ENCODE measurements at regions not wholly inside any gene's neighbourhood (a gene's known extent, or its start where the extent isn't known, plus 50 kb on each side); places are given as distances from the start of the nearest gene placed in this dataset.

GRCh38 chr5:88644676-88645075 is 238.3 kb downstream of the MEF2C start:
- POLR2A ChIA-PET: no interaction called here
- Histone ChIP-seq H3K9me2 (ENCODE audit: insufficient read depth) (0 out of 2 replicates have a peak, but pooled peaks cover 3% of the 10 kb centered on the region), H3K9me3 (ENCODE audit: control insufficient read depth in 1 of 2, insufficient read depth in 1 of 2, low read depth in 1 of 2, low read length in 2 of 2) (no peaks in the 10 kb centered on the region), H3K4me1 (ENCODE audit: control insufficient read depth in 1 of 2, insufficient read depth in 2 of 2, low read length in 2 of 2) (no peaks in the 10 kb centered on the region), H2AFZ (ENCODE audit: low read depth, low read length, poor library complexity, severe bottlenecking) (no peak overlapping the region), H3K36me3 (ENCODE audit: control insufficient read depth in 1 of 2, insufficient read depth in 2 of 2, low read length in 2 of 2) (no peaks in the 10 kb centered on the region), H3K79me2 (ENCODE audit: insufficient read depth, low read length) (no peaks in the 10 kb centered on the region), H3K27me3 (ENCODE audit: insufficient read depth, low read length) (no peaks in the 10 kb centered on the region), H4K20me1 (ENCODE audit: insufficient read depth) (no peaks in the 10 kb centered on the region), H3K4me2 (ENCODE audit: low read length) (no peak overlapping the region), H3K9ac (ENCODE audit: low read length) (no peak overlapping the region), H3K27ac (ENCODE audit: low read depth, low read length) (no peak overlapping the region), H3K4me3 (replicated peaks in 1 of 2; ENCODE audit: low read depth in 1 of 2, low read length in 2 of 2) (no peak overlapping the region)
- CTCF ChIA-PET: no interaction called here
- no TSS peak for BruUV-seq (replicated peaks)
- ATAC-seq (no peak), DNase-seq (ENCODE audit: low read depth, low spot score) (no peak)
- RAD21 ChIA-PET (ENCODE audit: low non-redundant PET in 1 of 2, low total read pairs in 2 of 2, uncharacterized antibody in 2 of 2, unreplicated experiment in 2 of 2): no interaction called here
- TF ChIP-seq TCF7L2 (IDR thresholded peaks at IDR 0.05; ENCODE audit: borderline replicate concordance, extremely low read depth, insufficient read depth, insufficient read length) (no peak), CBX3 (IDR thresholded peaks at IDR 0.05; ENCODE audit: low read depth) (no peak), ELF1 (IDR thresholded peaks at IDR 0.05; ENCODE audit: borderline replicate concordance, low read depth) (no peak)
- intact Hi-C loops (cut with micrococcal nuclease): no loop called here

GRCh38 chr5:88643315-88643714 is 239.7 kb downstream of the MEF2C start:
- Histone ChIP-seq H3K9me3 (ENCODE audit: control insufficient read depth in 1 of 2, insufficient read depth in 1 of 2, low read depth in 1 of 2, low read length in 2 of 2) (no peaks in the 10 kb centered on the region), H2AFZ (ENCODE audit: low read depth, low read length, poor library complexity, severe bottlenecking) (no peak overlapping the region), H3K9ac (ENCODE audit: low read length) (no peak overlapping the region), H4K20me1 (ENCODE audit: insufficient read depth) (no peaks in the 10 kb centered on the region), H3K36me3 (ENCODE audit: control insufficient read depth in 1 of 2, insufficient read depth in 2 of 2, low read length in 2 of 2) (no peaks in the 10 kb centered on the region), H3K4me2 (ENCODE audit: low read length) (no peak overlapping the region), H3K9me2 (ENCODE audit: insufficient read depth) (0 out of 2 replicates have a peak, but pooled peaks cover 3% of the 10 kb centered on the region), H3K79me2 (ENCODE audit: insufficient read depth, low read length) (no peaks in the 10 kb centered on the region), H3K4me3 (replicated peaks in 1 of 2; ENCODE audit: low read depth in 1 of 2, low read length in 2 of 2) (no peak overlapping the region), H3K4me1 (ENCODE audit: control insufficient read depth in 1 of 2, insufficient read depth in 2 of 2, low read length in 2 of 2) (no peaks in the 10 kb centered on the region), H3K27me3 (ENCODE audit: insufficient read depth, low read length) (no peaks in the 10 kb centered on the region), H3K27ac (ENCODE audit: low read depth, low read length) (no peak overlapping the region)
- POLR2A ChIA-PET: no interaction called here
- CTCF ChIA-PET: no interaction called here
- ATAC-seq: no peak
- no TSS peak for BruUV-seq (replicated peaks)
- RAD21 ChIA-PET (ENCODE audit: low non-redundant PET in 1 of 2, low total read pairs in 2 of 2, uncharacterized antibody in 2 of 2, unreplicated experiment in 2 of 2): no interaction called here
- intact Hi-C loops (cut with micrococcal nuclease): no loop called here
- DNase-seq (ENCODE audit: low read depth, low spot score): no peak
- TF ChIP-seq CTCF (IDR thresholded peaks at IDR 0.05 in 2 of 3, conservative IDR thresholded peaks at IDR 0.05 in 1 of 3; ENCODE audit: borderline replicate concordance in 1 of 3, insufficient read depth in 1 of 3, low read depth in 2 of 3, low read length in 2 of 3) (no peak), CBX3 (IDR thresholded peaks at IDR 0.05; ENCODE audit: low read depth) (no peak), ATF3 (IDR thresholded peaks at IDR 0.05) (no peak), ZBTB33 (IDR thresholded peaks at IDR 0.05; ENCODE audit: extremely low read depth, insufficient replicate concordance, low read length) (no peak), SRF (IDR thresholded peaks at IDR 0.05; ENCODE audit: low read depth) (no peak), ZNF274 (IDR thresholded peaks at IDR 0.05; ENCODE audit: low read depth, low read length) (no peak)
